Smooth muscle cell (in vitro differentiated cells): ENCODE measurements at regions not wholly inside any gene's neighbourhood (a gene's known extent, or its start where the extent isn't known, plus 50 kb on each side); places are given as distances from the start of the nearest gene placed in this dataset.

Experiments
- DNase-seq: peaks from one replicate; lab custom pipeline; 2025; ENCODE audit not compliant: unreplicated experiment; lab: John Stamatoyannopoulos, UW
- H2AFZ ChIP-seq: fragments of 200-600 bp; sonication (generic); 2 replicates; pipeline ENCODE4 v1.6.0; 2016; ENCODE audit warnings: antibody characterized with exemption, low read depth, mild to moderate bottlenecking
- H3F3A ChIP-seq: fragments of 200-600 bp; sonication (generic); 2 replicates; pipeline ENCODE4 v1.6.0; 2017; ENCODE audit warnings: antibody characterized with exemption, low read depth
- H3K27ac ChIP-seq: fragments of 200-600 bp; sonication (generic); 2 replicates; pipeline ENCODE4 v1.5.1; 2016; ENCODE audit warnings: low read depth, mild to moderate bottlenecking
- H3K27me3 ChIP-seq: fragments of 200-600 bp; sonication (generic); 2 replicates; pipeline ENCODE4 v1.6.1; 2016; ENCODE audit warnings: low read depth, mild to moderate bottlenecking
- H3K36me3 ChIP-seq: fragments of 200-600 bp; sonication (generic); 2 replicates; pipeline ENCODE4 v1.5.1; 2016; ENCODE audit warnings: low read depth
- H3K4me1 ChIP-seq: fragments of 200-600 bp; sonication (generic); 2 replicates; pipeline ENCODE4 v1.5.1; 2016; ENCODE audit warnings: low read depth
- H3K4me2 ChIP-seq: fragments of 200-600 bp; sonication (generic); 2 replicates; pipeline ENCODE4 v1.6.0; 2016; ENCODE audit warnings: mild to moderate bottlenecking
- H3K4me3 ChIP-seq: fragments of 200-600 bp; sonication (generic); 2 replicates; pipeline ENCODE4 v1.5.1; 2016; ENCODE audit warnings: mild to moderate bottlenecking
- H3K79me2 ChIP-seq: fragments of 200-600 bp; sonication (generic); 2 replicates; pipeline ENCODE4 v1.6.0; 2016; ENCODE audit warnings: low read depth, mild to moderate bottlenecking
- H3K9ac ChIP-seq: fragments of 200-600 bp; sonication (generic); 2 replicates; pipeline ENCODE4 v1.6.0; 2016; ENCODE audit warnings: low read depth
- H3K9me3 ChIP-seq: fragments of 200-600 bp; sonication (generic); replicated peaks from 2 replicates; pipeline ENCODE4 v1.5.1; 2016; ENCODE audit warnings: low read depth
- H4K20me1 ChIP-seq: fragments of 200-600 bp; sonication (generic); 2 replicates; pipeline ENCODE4 v1.6.0; 2016; ENCODE audit warnings: low read depth
- WGBS: methylation state at CpG from one replicate; pipeline ENCODE4 v1.1.7; 2016; ENCODE audit warnings: low lambda C conversion rate; 5-methylcytosine and 5-hydroxymethylcytosine counted together
- TF ChIP-seq, protein P1 (sequence below): fragments of 200-600 bp; sonication (generic); IDR thresholded peaks from 2 replicates; pipeline ENCODE4 v1.5.1; 2017; ENCODE audit warnings: borderline replicate concordance, mild to moderate bottlenecking, antibody characterized with exemption; ENCODE audit not compliant: insufficient read depth, poor library complexity, severe bottlenecking

DNA sequence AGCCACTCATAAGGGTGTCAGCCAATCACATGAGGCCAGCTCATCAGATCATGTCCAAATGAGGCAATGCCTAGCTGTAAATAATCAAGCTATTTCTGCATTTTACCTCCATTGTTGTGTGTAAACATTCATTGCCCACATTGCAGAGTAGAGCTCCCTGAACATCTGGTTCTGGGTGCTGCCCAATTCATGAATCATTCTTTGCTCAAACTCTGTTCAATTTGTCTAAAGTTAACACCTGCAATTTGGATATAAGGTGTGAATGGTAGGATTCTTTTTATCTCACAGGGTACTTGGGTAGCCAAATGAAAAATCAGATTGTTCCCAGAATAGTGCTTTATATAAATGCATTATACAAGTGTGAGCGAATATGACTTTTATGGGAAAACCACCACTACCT, 345.5 kb upstream of the NT5C1B start:
- no peaks in the 10 kb centered on the region for H3K36me3 ChIP-seq
- no peak overlapping the region for H3K4me3 ChIP-seq
- H3K4me1 ChIP-seq: peaks cover 4% of the 10 kb centered on the region
- H3K9ac ChIP-seq: no peak overlapping the region
- no peaks in the 10 kb centered on the region for H3F3A ChIP-seq
- no peak for DNase-seq
- H3K79me2 ChIP-seq: no peaks in the 10 kb centered on the region
- H3K27ac ChIP-seq: no peak overlapping the region
- no peak overlapping the region for H3K4me2 ChIP-seq
- H2AFZ ChIP-seq: no peak overlapping the region
- H4K20me1 ChIP-seq: no peaks in the 10 kb centered on the region
- no peaks in the 10 kb centered on the region for H3K9me3 ChIP-seq
- TF ChIP-seq, protein P1, sequence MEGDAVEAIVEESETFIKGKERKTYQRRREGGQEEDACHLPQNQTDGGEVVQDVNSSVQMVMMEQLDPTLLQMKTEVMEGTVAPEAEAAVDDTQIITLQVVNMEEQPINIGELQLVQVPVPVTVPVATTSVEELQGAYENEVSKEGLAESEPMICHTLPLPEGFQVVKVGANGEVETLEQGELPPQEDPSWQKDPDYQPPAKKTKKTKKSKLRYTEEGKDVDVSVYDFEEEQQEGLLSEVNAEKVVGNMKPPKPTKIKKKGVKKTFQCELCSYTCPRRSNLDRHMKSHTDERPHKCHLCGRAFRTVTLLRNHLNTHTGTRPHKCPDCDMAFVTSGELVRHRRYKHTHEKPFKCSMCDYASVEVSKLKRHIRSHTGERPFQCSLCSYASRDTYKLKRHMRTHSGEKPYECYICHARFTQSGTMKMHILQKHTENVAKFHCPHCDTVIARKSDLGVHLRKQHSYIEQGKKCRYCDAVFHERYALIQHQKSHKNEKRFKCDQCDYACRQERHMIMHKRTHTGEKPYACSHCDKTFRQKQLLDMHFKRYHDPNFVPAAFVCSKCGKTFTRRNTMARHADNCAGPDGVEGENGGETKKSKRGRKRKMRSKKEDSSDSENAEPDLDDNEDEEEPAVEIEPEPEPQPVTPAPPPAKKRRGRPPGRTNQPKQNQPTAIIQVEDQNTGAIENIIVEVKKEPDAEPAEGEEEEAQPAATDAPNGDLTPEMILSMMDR: no peak
- no peaks in the 10 kb centered on the region for H3K27me3 ChIP-seq
- 94% methylated on average over 1 of the region's 1 CpG for WGBS

DNA sequence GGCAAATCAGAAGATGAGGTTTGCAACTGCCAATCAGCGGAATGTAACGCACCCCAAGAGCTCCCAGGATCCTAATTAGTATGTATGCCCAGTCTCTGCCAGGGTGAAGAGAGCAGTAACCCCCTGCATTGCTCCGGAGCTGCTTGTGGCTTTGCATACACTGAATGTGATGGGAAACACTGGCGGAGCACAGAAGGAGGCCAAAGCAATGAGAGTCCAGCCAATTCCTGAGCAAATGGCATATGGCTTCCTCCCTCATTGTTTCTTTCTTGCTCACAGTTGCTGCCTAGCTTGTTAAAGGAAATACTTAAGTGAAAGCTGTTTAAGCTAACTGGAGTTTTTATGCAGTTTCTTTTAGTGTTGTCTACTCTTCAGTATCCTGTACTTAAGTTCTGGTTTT, 343.5 kb upstream of the NT5C1B start:
- Histone ChIP-seq H3K4me2 (no peak overlapping the region), H4K20me1 (no peaks in the 10 kb centered on the region), H2AFZ (peak overlapping the region; percentile 40), H3K36me3 (no peaks in the 10 kb centered on the region), H3K4me3 (no peak overlapping the region), H3K27ac (no peak overlapping the region), H3K9ac (no peak overlapping the region), H3K79me2 (no peaks in the 10 kb centered on the region), H3K4me1 (peaks cover 4% of the 10 kb centered on the region), H3K9me3 (no peaks in the 10 kb centered on the region), H3F3A (no peaks in the 10 kb centered on the region), H3K27me3 (no peaks in the 10 kb centered on the region)
- WGBS: 86% methylated on average over 4 of the region's 4 CpGs
- no peak for DNase-seq
- TF ChIP-seq, protein P1: no peak

DNA sequence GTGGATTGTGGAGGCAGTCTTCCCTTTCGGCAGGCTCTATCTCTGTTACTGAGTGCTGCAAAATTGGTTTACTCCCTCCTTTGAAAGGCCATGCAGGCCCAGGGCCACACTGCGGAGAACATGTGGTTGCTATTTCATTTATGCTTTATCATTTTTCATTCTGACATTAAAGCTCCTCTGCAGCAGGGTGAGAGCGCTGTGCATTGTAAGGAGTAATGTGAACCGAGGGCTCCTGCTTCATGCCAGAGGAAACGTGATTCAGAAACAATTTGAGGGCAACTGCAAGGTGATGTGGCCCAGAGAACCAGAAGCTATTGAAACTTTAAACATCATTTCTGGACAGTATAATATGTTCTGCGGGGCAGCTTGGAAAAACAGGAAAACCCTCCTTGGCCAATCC, 341.6 kb upstream of the NT5C1B start:
- Histone ChIP-seq H3F3A (no peaks in the 10 kb centered on the region), H3K27me3 (no peaks in the 10 kb centered on the region), H3K36me3 (no peaks in the 10 kb centered on the region), H4K20me1 (no peaks in the 10 kb centered on the region), H3K79me2 (no peaks in the 10 kb centered on the region), H3K4me2 (no peak overlapping the region), H2AFZ (no peak overlapping the region), H3K4me1 (peaks cover 5% of the 10 kb centered on the region), H3K4me3 (no peak overlapping the region), H3K27ac (no peak overlapping the region), H3K9ac (no peak overlapping the region), H3K9me3 (no peaks in the 10 kb centered on the region)
- 94% methylated on average over 6 of the region's 6 CpGs for WGBS
- DNase-seq: no peak
- TF ChIP-seq, protein P1: no peak

DNA sequence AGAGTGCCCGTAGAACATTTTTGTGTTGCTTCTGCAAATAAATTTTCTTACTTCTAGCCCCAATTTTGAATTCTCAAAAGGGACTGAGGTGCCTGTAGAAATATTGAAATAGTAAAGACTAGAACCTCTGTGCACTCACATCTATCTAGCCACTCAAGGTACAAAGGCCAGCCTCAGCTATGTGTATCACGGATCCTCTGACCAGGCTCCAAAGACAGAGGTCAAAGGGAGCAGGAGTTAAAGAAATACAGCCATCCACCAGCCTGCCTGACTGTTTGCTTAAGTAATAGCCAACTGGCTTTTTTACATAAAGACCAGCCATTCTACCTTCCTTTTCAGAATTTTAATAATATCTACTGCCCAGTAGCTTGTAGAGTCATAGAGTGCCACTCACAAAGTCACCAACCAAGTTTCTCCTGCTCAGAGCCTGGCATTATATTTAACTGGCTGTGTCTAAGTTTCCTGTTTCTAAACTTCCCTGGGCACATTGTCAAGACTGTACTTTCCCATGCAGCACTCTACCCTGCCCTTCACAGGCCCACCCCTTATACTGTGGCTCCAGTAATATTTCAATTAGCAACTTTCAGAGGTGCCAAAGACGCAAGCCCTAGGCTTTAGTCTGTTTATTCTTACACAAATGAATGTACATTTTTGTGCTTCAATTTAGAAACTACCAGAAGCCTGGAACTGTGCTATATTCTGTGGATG, 338.3 kb upstream of the NT5C1B start:
- Histone ChIP-seq H3K27me3 (no peaks in the 10 kb centered on the region), H3K79me2 (no peaks in the 10 kb centered on the region), H3K9me3 (no peaks in the 10 kb centered on the region), H3K27ac (no peak overlapping the region), H3K36me3 (no peaks in the 10 kb centered on the region), H3K4me1 (peaks cover 11% of the 10 kb centered on the region), H2AFZ (no peak overlapping the region), H3F3A (no peaks in the 10 kb centered on the region), H3K4me3 (no peak overlapping the region), H3K9ac (no peak overlapping the region), H4K20me1 (no peaks in the 10 kb centered on the region), H3K4me2 (no peak overlapping the region)
- DNase-seq: no peak
- 94% methylated on average over 3 of the region's 3 CpGs for WGBS
- TF ChIP-seq, protein P1: no peak
